Endothelial cell of umbilical vein (primary cell): ENCODE measurements at regions not wholly inside any gene's neighbourhood (a gene's known extent, or its start where the extent isn't known, plus 50 kb on each side); places are given as distances from the start of the nearest gene placed in this dataset.

Experiments used
- BruUV-seq: library from RNA; stranded (reverse); fragments of 400-500 nt; replicated peaks from 2 replicates; lab custom pipeline; 2021; lab: Mats Ljungman, UMichigan
- CTCF ChIA-PET: fragments of 300-600, 350-600 bp; sonication (Branson Sonifier 250); formaldehyde crosslinking; loops from one replicate; lab custom pipeline; 2021; ENCODE audit warnings: antibody characterized with exemption, inconsistent platforms; lab: Charles Lee
- POLR2A ChIA-PET: fragments of 300-600, 350-600 bp; sonication (Branson Sonifier 250); formaldehyde crosslinking; loops from one replicate; lab custom pipeline; 2021; ENCODE audit warnings: antibody characterized with exemption, inconsistent platforms; lab: Charles Lee
- DNase-seq: peaks from one replicate; pipeline ENCODE4 v3.0.0-alpha.2; 2011; ENCODE audit warnings: low read depth, low spot score
- FAIRE-seq: peaks from 2 replicates; lab custom pipeline; 2011; peaks lifted over from hg19 to GRCh38; lab: Jason Lieb, UNC
- H2AFZ ChIP-seq: 2 replicates; pipeline ENCODE4 v1.6.0; 2012; ENCODE audit warnings: low read depth, low read length, control low read depth, inconsistent platforms
- H3K27ac ChIP-seq: 2 replicates; pipeline ENCODE4 v1.5.1; 2011; ENCODE audit warnings: low read depth, mild to moderate bottlenecking, control low read depth, low read length, moderate library complexity; ENCODE audit not compliant: insufficient read depth
- H3K27me3 ChIP-seq, 2 experiments: 2 replicates each; pipeline versions ENCODE4 v1.6.0 to v1.6.1; 2011; ENCODE audit warnings: low read length in 2 of 2, mixed read lengths in 1 of 2; ENCODE audit not compliant: control insufficient read depth in 2 of 2, insufficient read depth in 2 of 2
- H3K36me3 ChIP-seq, 2 experiments: 2 replicates in 1 of 2; 3 replicates in 1 of 2; pipeline ENCODE4 v1.5.1; 2011; ENCODE audit warnings: low read length in 2 of 2, mild to moderate bottlenecking in 1 of 2, moderate library complexity in 1 of 2; ENCODE audit not compliant: control insufficient read depth in 2 of 2, insufficient read depth in 2 of 2; ENCODE audit errors: extremely low read depth in 1 of 2
- H3K4me1 ChIP-seq: 3 replicates; pipeline ENCODE4 v1.5.1; 2011; ENCODE audit warnings: mild to moderate bottlenecking, low read length; ENCODE audit not compliant: control insufficient read depth, insufficient read depth; ENCODE audit errors: extremely low read depth
- H3K4me2 ChIP-seq: 2 replicates; pipeline ENCODE4 v1.6.1; 2011; ENCODE audit warnings: low read length, control low read depth, mixed read lengths; ENCODE audit not compliant: insufficient read depth
- H3K4me3 ChIP-seq, 3 experiments: fragments of 200-600 bp in 1 of 3; sonication (generic), shearing (Covaris generic) in 1 of 3; replicated peaks in 1 of 3; 2 replicates each; pipeline ENCODE4 v1.5.1; 2011 to 2016; ENCODE audit warnings: control low read depth in 3 of 3, low read length in 3 of 3, mild to moderate bottlenecking in 2 of 3, inconsistent platforms in 1 of 3, low read depth in 1 of 3, moderate library complexity in 1 of 3; ENCODE audit not compliant: insufficient read depth in 1 of 3
- H3K79me2 ChIP-seq: 2 replicates; pipeline ENCODE4 v1.6.0; 2012; ENCODE audit warnings: low read length, inconsistent platforms; ENCODE audit not compliant: control insufficient read depth, insufficient read depth
- H3K9ac ChIP-seq: replicated peaks from 2 replicates; pipeline ENCODE3; 2011; ENCODE audit warnings: low read length, control low read depth; ENCODE audit not compliant: insufficient read depth; ENCODE audit errors: extremely low read depth
- H3K9me1 ChIP-seq: replicated peaks from 3 replicates; pipeline ENCODE4 v1.6.0; 2011; ENCODE audit warnings: mild to moderate bottlenecking, low read length; ENCODE audit not compliant: control insufficient read depth, insufficient read depth; ENCODE audit errors: extremely low read depth
- H3K9me3 ChIP-seq: replicated peaks from 2 replicates; pipeline ENCODE4 v1.5.1; 2012; ENCODE audit warnings: low read length, inconsistent platforms; ENCODE audit not compliant: control insufficient read depth, insufficient read depth
- H4K20me1 ChIP-seq: replicated peaks from 2 replicates; pipeline ENCODE3; 2011; ENCODE audit warnings: mild to moderate bottlenecking, low read length; ENCODE audit not compliant: control insufficient read depth, insufficient read depth; ENCODE audit errors: extremely low read depth
- CTCF ChIP-seq, 2 donors: IDR thresholded peaks; 1 replicate in 1 of 2; 2 replicates in 1 of 2; pipeline ENCODE4 v1.5.1; 2011; ENCODE audit warnings: low read length in 2 of 2, mild to moderate bottlenecking in 2 of 2, moderate library complexity in 2 of 2, control low read depth in 1 of 2, inconsistent platforms in 1 of 2, low read depth in 1 of 2; ENCODE audit not compliant: insufficient read depth in 1 of 2; ENCODE audit errors: extremely low read depth in 1 of 2
- EZH2 ChIP-seq: IDR thresholded peaks from 2 replicates; pipeline ENCODE4 v1.6.1; 2012; ENCODE audit warnings: borderline replicate concordance, low read depth, mild to moderate bottlenecking, moderate library complexity, low read length, inconsistent platforms; ENCODE audit not compliant: severe bottlenecking
- FOS ChIP-seq: IDR thresholded peaks from 2 replicates; pipeline ENCODE4 v1.6.1; 2011; ENCODE audit warnings: mild to moderate bottlenecking, low read length, moderate library complexity, borderline replicate concordance; ENCODE audit not compliant: insufficient read depth
- GATA2 ChIP-seq: IDR thresholded peaks from 2 replicates; pipeline ENCODE4 v1.7.0; 2011; ENCODE audit warnings: low read depth, mild to moderate bottlenecking, moderate library complexity, mixed read lengths, low read length; ENCODE audit not compliant: insufficient read length, insufficient read depth
- JUN ChIP-seq: IDR thresholded peaks from 2 replicates; pipeline ENCODE4 v1.6.1; 2011; ENCODE audit warnings: borderline replicate concordance, low read depth; ENCODE audit not compliant: insufficient read length, insufficient read depth
- MAX ChIP-seq: IDR thresholded peaks from 2 replicates; pipeline ENCODE4 v1.6.1; 2011; ENCODE audit not compliant: insufficient read depth, insufficient read length
- MYC ChIP-seq: IDR thresholded peaks from one replicate; pipeline ENCODE4 v1.6.1; 2011; ENCODE audit warnings: mild to moderate bottlenecking, low read depth, low read length
- POLR2A ChIP-seq: IDR thresholded peaks from 2 replicates; pipeline ENCODE4 v1.6.1; 2012; ENCODE audit warnings: low read depth, mild to moderate bottlenecking, control low read depth, low read length
- POLR2AphosphoS5 ChIP-seq: IDR thresholded peaks from 2 replicates; pipeline ENCODE4 v1.6.1; 2012; ENCODE audit warnings: low read depth, mild to moderate bottlenecking, control low read depth, low read length, moderate library complexity; ENCODE audit not compliant: insufficient read depth
- dilution Hi-C: fragments of 300-500 bp; cut with MboI; formaldehyde crosslinking; loops from one replicate; pipeline ENCODE4 v1.15.0; 2019; ENCODE audit warnings: low sequenced_read_pairs; ENCODE audit not compliant: extremely low pct_ligation_motif_present
- intact Hi-C: fragments of 100-400 bp; cut with micrococcal nuclease; formaldehyde crosslinking; loops from one replicate; pipeline ENCODE4 v1.10.0; 2022

- no peak for DNase-seq
- Histone ChIP-seq H4K20me1 (no peaks in the 10 kb centered on the region), H3K27ac (no peak overlapping the region), H3K4me3 (no peak overlapping the region), H3K36me3 (no peaks in the 10 kb centered on the region), H3K9me1 (no peaks in the 10 kb centered on the region), H3K4me1 (no peaks in the 10 kb centered on the region), H3K9ac (no peak overlapping the region), H3K4me2 (no peak overlapping the region), H3K79me2 (no peaks in the 10 kb centered on the region), H2AFZ (no peak overlapping the region), H3K9me3 (peaks cover 2% of the 10 kb centered on the region), H3K27me3 (no peaks in the 10 kb centered on the region)
- no TSS peak for BruUV-seq
- intact Hi-C loops (no loop called here), dilution Hi-C loops (no loop called here)
- ChIA-PET POLR2A (no interaction called here), CTCF (no interaction called here)
- TF ChIP-seq GATA2 (no peak), CTCF (IDR thresholded peaks at IDR 0.05; ENCODE audit: extremely low read depth in 1 of 2, insufficient read depth in 1 of 2, low read depth in 1 of 2, low read length in 2 of 2) (no peak), MAX (no peak), POLR2AphosphoS5 (no peak), EZH2 (no peak), POLR2A (no peak), MYC (no peak), FOS (no peak), JUN (no peak)
- no peak for FAIRE-seq
Measured at GRCh38 chr4:180134091-180134866, 2108.9 kb upstream of the TENM3 start.
